Panc1 (cell line): ENCODE measurements at regions not wholly inside any gene's neighbourhood (a gene's known extent, or its start where the extent isn't known, plus 50 kb on each side); places are given as distances from the start of the nearest gene placed in this dataset.

ENCODE experiments used
- ATAC-seq: fragments of 200-7000 bp; cut with Tn5 transposase; 2 replicates; pipeline ENCODE4 v1.9.1; 2020; ENCODE audit warnings: mild to moderate bottlenecking, moderate library complexity
- BruUV-seq: library from RNA; stranded (reverse); fragments of 400-500 nt; replicated peaks from 2 replicates; lab custom pipeline; 2021; lab: Mats Ljungman, UMichigan
- CTCF ChIA-PET: fragments of 300-600 bp; sonication (Branson Sonifier 250); formaldehyde crosslinking; loops from one replicate; lab custom pipeline; 2022; ENCODE audit warnings: antibody characterized with exemption; lab: Charles Lee
- POLR2A ChIA-PET: fragments of 300-600 bp; sonication (Branson Sonifier 250); formaldehyde crosslinking; loops from one replicate; lab custom pipeline; 2022; ENCODE audit warnings: antibody characterized with exemption; lab: Charles Lee
- DNase-seq: peaks from one replicate; pipeline ENCODE4 v3.0.0-alpha.2; 2010; ENCODE audit warnings: low read depth, low spot score
- H3K27ac ChIP-seq: 2 replicates; pipeline ENCODE4 v1.5.1; 2011; ENCODE audit warnings: mild to moderate bottlenecking, low read length, inconsistent platforms
- H3K27me3 ChIP-seq: fragments of 200-500 bp; sonication (Bioruptor generic); 2 replicates; pipeline ENCODE4 v1.6.0; 2014; ENCODE audit warnings: low read length, inconsistent platforms; ENCODE audit not compliant: control insufficient read depth, insufficient read depth
- H3K36me3 ChIP-seq: fragments of 200-500 bp; sonication (Bioruptor generic); 2 replicates; pipeline ENCODE4 v1.5.1; 2014; ENCODE audit warnings: inconsistent platforms, mild to moderate bottlenecking, low read length, moderate library complexity; ENCODE audit not compliant: control insufficient read depth, insufficient read depth
- H3K4me1 ChIP-seq: 2 replicates; pipeline ENCODE4 v1.5.1; 2011; ENCODE audit warnings: inconsistent platforms, mild to moderate bottlenecking, low read length, moderate library complexity; ENCODE audit not compliant: control insufficient read depth, insufficient read depth
- H3K4me3 ChIP-seq, 2 experiments: 2 replicates each; pipeline ENCODE4 v1.5.1; 2011 to 2012; ENCODE audit warnings: low read depth in 2 of 2, low read length in 2 of 2, mild to moderate bottlenecking in 2 of 2, inconsistent platforms in 1 of 2, moderate library complexity in 1 of 2
- H3K9me3 ChIP-seq: fragments of 200-500 bp; sonication (Bioruptor generic); 2 replicates; pipeline ENCODE4 v1.5.1; 2014; ENCODE audit warnings: low read depth, mild to moderate bottlenecking, inconsistent platforms, low read length, moderate library complexity; ENCODE audit not compliant: control insufficient read depth, insufficient read depth
- POLR2AphosphoS5 ChIP-seq: IDR thresholded peaks from 2 replicates; pipeline ENCODE4 v1.6.1; 2012; ENCODE audit warnings: mild to moderate bottlenecking, low read depth, low read length, moderate library complexity
- SIN3A ChIP-seq: IDR thresholded peaks from 2 replicates; pipeline ENCODE4 v1.6.1; 2012; ENCODE audit warnings: low read depth, mild to moderate bottlenecking, low read length, moderate library complexity, borderline replicate concordance; ENCODE audit not compliant: insufficient read depth
- TCF7L2 ChIP-seq: IDR thresholded peaks from 2 replicates; pipeline ENCODE4 v1.6.1; 2011; ENCODE audit warnings: mild to moderate bottlenecking, low read depth, low read length, inconsistent platforms
- in situ Hi-C: cut with HindIII; loops from 2 replicates; pipeline ENCODE4 v1.10.0; 2016; ENCODE audit warnings: low sequenced_read_pairs, low pct_unique_long_range_greater_than_20kb
- intact Hi-C: fragments of 100-400 bp; cut with micrococcal nuclease; formaldehyde crosslinking; loops from one replicate; pipeline ENCODE4 v1.10.0; 2022; ENCODE audit not compliant: unreplicated experiment
- TF ChIP-seq, protein P1 (sequence below): fragments of 450-650 bp; IDR thresholded peaks from 2 replicates; pipeline ENCODE4 v1.5.1; 2017; ENCODE audit warnings: mild to moderate bottlenecking
- TF ChIP-seq, protein P2 (sequence below), 2 experiments: IDR thresholded peaks; 2 replicates each; pipeline ENCODE4 v1.6.1; 2011 to 2012; ENCODE audit warnings: low read depth in 2 of 2, control low read depth in 1 of 2, low read length in 1 of 2, mild to moderate bottlenecking in 1 of 2, moderate library complexity in 1 of 2; ENCODE audit not compliant: insufficient read depth in 1 of 2

DNA sequence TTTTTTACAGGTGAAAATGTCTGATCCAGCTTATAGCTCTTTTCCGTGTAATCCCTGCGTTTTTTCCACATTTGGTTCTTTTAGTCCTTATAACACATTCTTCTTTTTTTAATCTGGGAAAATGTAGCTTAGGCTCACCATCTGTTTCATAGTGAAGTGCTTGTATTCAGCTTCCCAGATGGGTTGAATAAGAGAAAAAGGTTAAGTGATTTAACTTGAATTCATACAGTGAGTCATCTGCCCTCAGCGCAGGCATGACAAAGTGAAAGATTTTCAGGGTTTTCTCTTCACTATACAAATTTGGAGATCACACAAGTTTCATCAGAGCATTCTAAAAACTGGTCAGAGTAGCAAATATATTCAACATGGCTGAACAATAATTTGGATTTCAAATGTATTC, 224.8 kb downstream of the SPRY2 start:
- in situ Hi-C loops: no loop called here
- Histone ChIP-seq H3K4me3 (no peak overlapping the region), H3K36me3 (no peaks in the 10 kb centered on the region), H3K4me1 (no peaks in the 10 kb centered on the region), H3K27ac (no peak overlapping the region), H3K27me3 (no peaks in the 10 kb centered on the region), H3K9me3 (no peaks in the 10 kb centered on the region)
- BruUV-seq: no TSS peak
- DNase-seq: no peak
- TF ChIP-seq SIN3A: no peak
- TF ChIP-seq, protein P1, sequence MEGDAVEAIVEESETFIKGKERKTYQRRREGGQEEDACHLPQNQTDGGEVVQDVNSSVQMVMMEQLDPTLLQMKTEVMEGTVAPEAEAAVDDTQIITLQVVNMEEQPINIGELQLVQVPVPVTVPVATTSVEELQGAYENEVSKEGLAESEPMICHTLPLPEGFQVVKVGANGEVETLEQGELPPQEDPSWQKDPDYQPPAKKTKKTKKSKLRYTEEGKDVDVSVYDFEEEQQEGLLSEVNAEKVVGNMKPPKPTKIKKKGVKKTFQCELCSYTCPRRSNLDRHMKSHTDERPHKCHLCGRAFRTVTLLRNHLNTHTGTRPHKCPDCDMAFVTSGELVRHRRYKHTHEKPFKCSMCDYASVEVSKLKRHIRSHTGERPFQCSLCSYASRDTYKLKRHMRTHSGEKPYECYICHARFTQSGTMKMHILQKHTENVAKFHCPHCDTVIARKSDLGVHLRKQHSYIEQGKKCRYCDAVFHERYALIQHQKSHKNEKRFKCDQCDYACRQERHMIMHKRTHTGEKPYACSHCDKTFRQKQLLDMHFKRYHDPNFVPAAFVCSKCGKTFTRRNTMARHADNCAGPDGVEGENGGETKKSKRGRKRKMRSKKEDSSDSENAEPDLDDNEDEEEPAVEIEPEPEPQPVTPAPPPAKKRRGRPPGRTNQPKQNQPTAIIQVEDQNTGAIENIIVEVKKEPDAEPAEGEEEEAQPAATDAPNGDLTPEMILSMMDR: no peak
- no peak for TF ChIP-seq TCF7L2
- TF ChIP-seq POLR2AphosphoS5: no peak
- TF ChIP-seq, protein P2, sequence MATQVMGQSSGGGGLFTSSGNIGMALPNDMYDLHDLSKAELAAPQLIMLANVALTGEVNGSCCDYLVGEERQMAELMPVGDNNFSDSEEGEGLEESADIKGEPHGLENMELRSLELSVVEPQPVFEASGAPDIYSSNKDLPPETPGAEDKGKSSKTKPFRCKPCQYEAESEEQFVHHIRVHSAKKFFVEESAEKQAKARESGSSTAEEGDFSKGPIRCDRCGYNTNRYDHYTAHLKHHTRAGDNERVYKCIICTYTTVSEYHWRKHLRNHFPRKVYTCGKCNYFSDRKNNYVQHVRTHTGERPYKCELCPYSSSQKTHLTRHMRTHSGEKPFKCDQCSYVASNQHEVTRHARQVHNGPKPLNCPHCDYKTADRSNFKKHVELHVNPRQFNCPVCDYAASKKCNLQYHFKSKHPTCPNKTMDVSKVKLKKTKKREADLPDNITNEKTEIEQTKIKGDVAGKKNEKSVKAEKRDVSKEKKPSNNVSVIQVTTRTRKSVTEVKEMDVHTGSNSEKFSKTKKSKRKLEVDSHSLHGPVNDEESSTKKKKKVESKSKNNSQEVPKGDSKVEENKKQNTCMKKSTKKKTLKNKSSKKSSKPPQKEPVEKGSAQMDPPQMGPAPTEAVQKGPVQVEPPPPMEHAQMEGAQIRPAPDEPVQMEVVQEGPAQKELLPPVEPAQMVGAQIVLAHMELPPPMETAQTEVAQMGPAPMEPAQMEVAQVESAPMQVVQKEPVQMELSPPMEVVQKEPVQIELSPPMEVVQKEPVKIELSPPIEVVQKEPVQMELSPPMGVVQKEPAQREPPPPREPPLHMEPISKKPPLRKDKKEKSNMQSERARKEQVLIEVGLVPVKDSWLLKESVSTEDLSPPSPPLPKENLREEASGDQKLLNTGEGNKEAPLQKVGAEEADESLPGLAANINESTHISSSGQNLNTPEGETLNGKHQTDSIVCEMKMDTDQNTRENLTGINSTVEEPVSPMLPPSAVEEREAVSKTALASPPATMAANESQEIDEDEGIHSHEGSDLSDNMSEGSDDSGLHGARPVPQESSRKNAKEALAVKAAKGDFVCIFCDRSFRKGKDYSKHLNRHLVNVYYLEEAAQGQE (IDR thresholded peaks at IDR 0.05; ENCODE audit: insufficient read depth in 1 of 2, low read depth in 2 of 2, low read length in 1 of 2): no peak
- ATAC-seq: no peak
- ChIA-PET POLR2A (no interaction called here), CTCF (no interaction called here)
- intact Hi-C loops: no loop called here

DNA sequence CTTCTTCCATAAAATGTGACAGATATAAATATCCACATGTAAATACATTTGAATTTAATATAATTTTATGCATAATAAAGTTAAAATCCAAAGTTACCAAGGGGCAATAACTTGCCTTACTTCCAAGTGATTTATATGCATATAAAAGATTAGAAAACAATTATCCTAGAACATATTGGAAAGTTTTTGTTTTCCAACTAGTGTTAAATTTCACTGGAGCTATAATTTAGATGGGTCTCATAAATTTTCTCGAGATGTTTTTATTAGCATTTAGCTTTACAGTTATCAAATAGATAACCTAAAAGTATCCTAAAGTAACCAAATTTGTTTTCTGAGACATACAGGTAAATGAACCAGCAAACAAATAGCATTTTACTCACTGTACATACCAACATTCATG, 225.3 kb downstream of the SPRY2 start:
- CTCF ChIA-PET: no interaction called here

More for the DNA sequence above, 225.3 kb downstream of the SPRY2 start:
- Histone ChIP-seq H3K36me3 (no peaks in the 10 kb centered on the region), H3K27me3 (no peaks in the 10 kb centered on the region), H3K4me1 (no peaks in the 10 kb centered on the region), H3K9me3 (no peaks in the 10 kb centered on the region), H3K4me3 (no peak overlapping the region), H3K27ac (no peak overlapping the region)
- POLR2A ChIA-PET: no interaction called here
- in situ Hi-C loops: no loop called here
- intact Hi-C loops: no loop called here
- ATAC-seq: no peak
- DNase-seq: no peak
- BruUV-seq: no TSS peak
- TF ChIP-seq POLR2AphosphoS5 (no peak), TCF7L2 (no peak), SIN3A (no peak)
- TF ChIP-seq, protein P2 (IDR thresholded peaks at IDR 0.05; ENCODE audit: insufficient read depth in 1 of 2, low read depth in 2 of 2, low read length in 1 of 2): no peak
- TF ChIP-seq, protein P1: no peak
